HL-60 (cell line): ENCODE measurements at regions not wholly inside any gene's neighbourhood (a gene's known extent, or its start where the extent isn't known, plus 50 kb on each side); places are given as distances from the start of the nearest gene placed in this dataset.
"Not testable (repeated sequence)": the region's sequence is repeated elsewhere in the genome, so short reads cannot be mapped to it uniquely, and the experiment has no call there.

Experiments
- POLR2AphosphoS5 ChIP-seq: IDR thresholded peaks from 2 replicates; pipeline ENCODE4 v1.6.1; 2012; ENCODE audit warnings: low read depth
- TF ChIP-seq, protein P1 (sequence below): IDR thresholded peaks from one replicate; pipeline ENCODE4 v1.5.1; 2011; ENCODE audit warnings: low read length, control low read depth, inconsistent platforms; ENCODE audit not compliant: insufficient read depth

DNA sequence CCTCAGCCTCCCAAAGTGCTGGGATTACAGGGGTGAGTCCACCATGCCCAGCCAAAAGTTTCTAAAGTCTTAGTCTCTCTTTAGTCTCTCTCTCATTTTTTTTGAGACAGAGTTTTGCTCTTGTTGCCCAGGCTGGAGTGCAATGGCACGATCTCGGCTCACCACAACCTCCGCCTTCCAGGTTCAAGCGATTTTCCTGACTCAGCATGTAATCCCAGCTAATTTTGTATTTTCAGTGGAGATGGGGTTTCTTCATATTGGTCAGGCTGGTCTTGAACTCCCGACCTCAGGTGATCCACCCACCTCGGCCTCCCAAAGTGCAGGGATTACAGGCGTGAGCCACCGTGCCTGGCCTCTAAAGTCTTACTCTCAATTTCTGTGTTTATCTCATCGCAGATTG is 100.1 kb upstream of the GRK3 start:
- TF ChIP-seq, protein P1, sequence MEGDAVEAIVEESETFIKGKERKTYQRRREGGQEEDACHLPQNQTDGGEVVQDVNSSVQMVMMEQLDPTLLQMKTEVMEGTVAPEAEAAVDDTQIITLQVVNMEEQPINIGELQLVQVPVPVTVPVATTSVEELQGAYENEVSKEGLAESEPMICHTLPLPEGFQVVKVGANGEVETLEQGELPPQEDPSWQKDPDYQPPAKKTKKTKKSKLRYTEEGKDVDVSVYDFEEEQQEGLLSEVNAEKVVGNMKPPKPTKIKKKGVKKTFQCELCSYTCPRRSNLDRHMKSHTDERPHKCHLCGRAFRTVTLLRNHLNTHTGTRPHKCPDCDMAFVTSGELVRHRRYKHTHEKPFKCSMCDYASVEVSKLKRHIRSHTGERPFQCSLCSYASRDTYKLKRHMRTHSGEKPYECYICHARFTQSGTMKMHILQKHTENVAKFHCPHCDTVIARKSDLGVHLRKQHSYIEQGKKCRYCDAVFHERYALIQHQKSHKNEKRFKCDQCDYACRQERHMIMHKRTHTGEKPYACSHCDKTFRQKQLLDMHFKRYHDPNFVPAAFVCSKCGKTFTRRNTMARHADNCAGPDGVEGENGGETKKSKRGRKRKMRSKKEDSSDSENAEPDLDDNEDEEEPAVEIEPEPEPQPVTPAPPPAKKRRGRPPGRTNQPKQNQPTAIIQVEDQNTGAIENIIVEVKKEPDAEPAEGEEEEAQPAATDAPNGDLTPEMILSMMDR: not testable (repeated sequence)
- not testable (repeated sequence) for TF ChIP-seq POLR2AphosphoS5
